Thoracic aorta (tissue), 2 donors: ENCODE measurements at regions not wholly inside any gene's neighbourhood (a gene's known extent, or its start where the extent isn't known, plus 50 kb on each side); places are given as distances from the start of the nearest gene placed in this dataset.
A peak's percentile ranks its signal among the peaks of the same experiment; 100 is the strongest.

ENCODE experiments used
- ATAC-seq: fragments of 150-250 bp; one replicate; pipeline ENCODE4 v1.8.0; 2017; ENCODE audit warnings: low read depth; ENCODE audit not compliant: insufficient number of reproducible peaks, low FRiP score
- DNase-seq: peaks from one replicate; pipeline ENCODE4 v3.0.0-alpha.2; 2020; ENCODE audit warnings: low spot score
- H3K27ac ChIP-seq, 2 donors: fragments of 200-600 bp; sonication (generic); 1 replicate in 1 of 2; 2 replicates in 1 of 2; pipeline ENCODE4 v1.5.1; 2016; ENCODE audit warnings: mild to moderate bottlenecking in 2 of 2, moderate library complexity in 2 of 2
- H3K27me3 ChIP-seq: fragments of 200-600 bp; sonication (generic); replicated peaks from 2 replicates; pipeline ENCODE4 v1.6.0; 2016; ENCODE audit warnings: mild to moderate bottlenecking; ENCODE audit not compliant: insufficient read depth
- H3K36me3 ChIP-seq: fragments of 200-600 bp; sonication (generic); one replicate; pipeline ENCODE4 v1.5.1; 2016
- H3K4me1 ChIP-seq, 2 donors: fragments of 200-600 bp; sonication (generic); 1 replicate in 1 of 2; 2 replicates in 1 of 2; pipeline versions ENCODE4 v1.5.1 to v1.6.0; 2016; ENCODE audit warnings: low read depth in 2 of 2, mild to moderate bottlenecking in 1 of 2; ENCODE audit not compliant: control insufficient read depth in 1 of 2
- H3K4me3 ChIP-seq: fragments of 200-600 bp; sonication (generic); 2 replicates; pipeline ENCODE4 v1.5.1; 2016; ENCODE audit warnings: mild to moderate bottlenecking
- H3K9me3 ChIP-seq: fragments of 200-600 bp; sonication (generic); 2 replicates; pipeline ENCODE4 v1.5.1; 2016
- CTCF ChIP-seq: fragments of 200-600 bp; sonication (generic); IDR thresholded peaks from one replicate; pipeline ENCODE4 v1.5.1; 2019; ENCODE audit warnings: antibody characterized with exemption

- ATAC-seq: no peak
Measured at GRCh38 chr2:234257859-234258561, 207.5 kb downstream of the SPP2 start.

GRCh38 chr2:234256516-234256915 is 206.0 kb downstream of the SPP2 start:
- no peaks in the 10 kb centered on the region for H3K9me3 ChIP-seq
- H3K27me3 ChIP-seq: no peaks in the 10 kb centered on the region
- no peaks in the 10 kb centered on the region for H3K4me1 ChIP-seq
- H3K36me3 ChIP-seq: no peaks in the 10 kb centered on the region
- H3K27ac ChIP-seq: no peak overlapping the region
- DNase-seq: no peak
- no peak for TF ChIP-seq CTCF
- no peak for ATAC-seq
- H3K4me3 ChIP-seq: no peak overlapping the region

More at GRCh38 chr2:234257859-234258561, 207.5 kb downstream of the SPP2 start:
- no peak for DNase-seq
- no peaks in the 10 kb centered on the region for H3K27me3 ChIP-seq
- H3K4me1 ChIP-seq: no peaks in the 10 kb centered on the region
- no peaks in the 10 kb centered on the region for H3K36me3 ChIP-seq
- H3K9me3 ChIP-seq: no peaks in the 10 kb centered on the region
- peak; percentile 8 for TF ChIP-seq CTCF
- no peak overlapping the region for H3K27ac ChIP-seq
- H3K4me3 ChIP-seq: no peak overlapping the region

GRCh38 chr2:234254783-234255521 is 204.4 kb downstream of the SPP2 start:
- no peak overlapping the region for H3K27ac ChIP-seq
- H3K4me1 ChIP-seq: no peaks in the 10 kb centered on the region
- H3K9me3 ChIP-seq: no peaks in the 10 kb centered on the region
- DNase-seq (no peak), ATAC-seq (no peak)
- H3K27me3 ChIP-seq: no peaks in the 10 kb centered on the region
- H3K4me3 ChIP-seq: no peak overlapping the region
- no peaks in the 10 kb centered on the region for H3K36me3 ChIP-seq
- TF ChIP-seq CTCF: no peak

GRCh38 chr2:234252772-234253171 is 202.3 kb downstream of the SPP2 start:
- Histone ChIP-seq H3K4me3 (no peak overlapping the region), H3K36me3 (no peaks in the 10 kb centered on the region), H3K27me3 (no peaks in the 10 kb centered on the region), H3K27ac (no peak overlapping the region), H3K4me1 (no peaks in the 10 kb centered on the region), H3K9me3 (no peaks in the 10 kb centered on the region)
- DNase-seq: no peak
- no peak for ATAC-seq
- TF ChIP-seq CTCF: no peak

- no peak overlapping the region for H3K27ac ChIP-seq
Measured at GRCh38 chr2:234251326-234252271, 201.1 kb downstream of the SPP2 start.

More at GRCh38 chr2:234251326-234252271, 201.1 kb downstream of the SPP2 start:
- Histone ChIP-seq H3K27me3 (no peaks in the 10 kb centered on the region), H3K36me3 (no peaks in the 10 kb centered on the region), H3K9me3 (no peaks in the 10 kb centered on the region), H3K4me1 (no peaks in the 10 kb centered on the region), H3K4me3 (no peak overlapping the region)
- ATAC-seq (no peak), DNase-seq (no peak)
- no peak for TF ChIP-seq CTCF
